Activated naive CD8-positive, alpha-beta T cell treated with anti-CD3 and anti-CD28 coated beads, Interleukin-2, amount 50 U/mL, for 24 hours (primary cell): ENCODE measurements at regions not wholly inside any gene's neighbourhood (a gene's known extent, or its start where the extent isn't known, plus 50 kb on each side); places are given as distances from the start of the nearest gene placed in this dataset.
"Not testable (repeated sequence)": the region's sequence is repeated elsewhere in the genome, so short reads cannot be mapped to it uniquely, and the experiment has no call there.

Experiments
- ATAC-seq: fragments of 150-1000 bp; cut with Tn5 transposase; one replicate; pipeline ENCODE4 v1.10.0; 2021
- DNase-seq: peaks from one replicate; pipeline ENCODE4 v3.0.0; 2021
- H3K27ac Mint-ChIP-seq: one replicate; pipeline ENCODE4 v1.8.0; 2021; ENCODE audit warnings: mild to moderate bottlenecking, mixed read lengths
- H3K27me3 Mint-ChIP-seq: one replicate; pipeline ENCODE4 v1.8.0; 2021; ENCODE audit warnings: mixed read lengths
- H3K36me3 Mint-ChIP-seq: one replicate; pipeline ENCODE4 v1.8.0; 2021; ENCODE audit warnings: low read depth, mixed read lengths
- H3K4me1 Mint-ChIP-seq: one replicate; pipeline ENCODE4 v1.8.0; 2021; ENCODE audit warnings: mixed read lengths
- H3K4me3 Mint-ChIP-seq: one replicate; pipeline ENCODE4 v1.8.0; 2021; ENCODE audit warnings: mild to moderate bottlenecking, moderate library complexity, mixed read lengths
- H3K9me3 Mint-ChIP-seq: one replicate; pipeline ENCODE4 v1.8.0; 2021; ENCODE audit warnings: mixed read lengths

GRCh38 chr5:23763170-23763569 lies 255.8 kb downstream of the PRDM9 start:
- no peaks in the 10 kb centered on the region for H3K27me3 Mint-ChIP-seq
- ATAC-seq (no peak), DNase-seq (no peak)
- H3K36me3 Mint-ChIP-seq = no peaks in the 10 kb centered on the region
- no peak overlapping the region for H3K27ac Mint-ChIP-seq
- H3K9me3 Mint-ChIP-seq = peaks cover 8% of the 10 kb centered on the region
- no peak overlapping the region for H3K4me3 Mint-ChIP-seq
- H3K4me1 Mint-ChIP-seq = no peaks in the 10 kb centered on the region

GRCh38 chr5:23776684-23777083 lies 269.3 kb downstream of the PRDM9 start:
- DNase-seq = no peak
- no peaks in the 10 kb centered on the region for H3K27me3 Mint-ChIP-seq
- no peak overlapping the region for H3K27ac Mint-ChIP-seq
- H3K36me3 Mint-ChIP-seq = no peaks in the 10 kb centered on the region
- no peak overlapping the region for H3K4me3 Mint-ChIP-seq
- no peaks in the 10 kb centered on the region for H3K4me1 Mint-ChIP-seq
- no peak for ATAC-seq
- H3K9me3 Mint-ChIP-seq = peaks cover 21% of the 10 kb centered on the region

GRCh38 chr5:23800307-23800706 lies 292.9 kb downstream of the PRDM9 start:
- DNase-seq, ATAC-seq, H3K4me1 Mint-ChIP-seq, H3K4me3 Mint-ChIP-seq, H3K36me3 Mint-ChIP-seq, H3K27me3 Mint-ChIP-seq, H3K27ac Mint-ChIP-seq: not testable (repeated sequence)
- peaks cover 27% of the 10 kb centered on the region for H3K9me3 Mint-ChIP-seq

GRCh38 chr5:23820765-23821471 lies 313.5 kb downstream of the PRDM9 start:
- H3K4me1 Mint-ChIP-seq = no peaks in the 10 kb centered on the region
- H3K27ac Mint-ChIP-seq = no peak overlapping the region
- DNase-seq = no peak
- no peak overlapping the region for H3K4me3 Mint-ChIP-seq
- no peaks in the 10 kb centered on the region for H3K27me3 Mint-ChIP-seq
- ATAC-seq = no peak
- no peaks in the 10 kb centered on the region for H3K36me3 Mint-ChIP-seq
- H3K9me3 Mint-ChIP-seq = peaks cover 6% of the 10 kb centered on the region

- H3K4me1 Mint-ChIP-seq = no peaks in the 10 kb centered on the region
- H3K27ac Mint-ChIP-seq = no peak overlapping the region
- H3K9me3 Mint-ChIP-seq = peaks cover 16% of the 10 kb centered on the region
- no peaks in the 10 kb centered on the region for H3K27me3 Mint-ChIP-seq
- ATAC-seq (no peak), DNase-seq (no peak)
- no peaks in the 10 kb centered on the region for H3K36me3 Mint-ChIP-seq
- no peak overlapping the region for H3K4me3 Mint-ChIP-seq
Measured at GRCh38 chr5:23823521-23823920, 316.1 kb downstream of the PRDM9 start.

GRCh38 chr5:23825196-23825595 lies 317.8 kb downstream of the PRDM9 start:
- Mint-ChIP-seq H3K4me1 (no peaks in the 10 kb centered on the region), H3K4me3 (no peak overlapping the region), H3K27me3 (no peaks in the 10 kb centered on the region), H3K27ac (no peak overlapping the region), H3K9me3 (peaks cover 16% of the 10 kb centered on the region), H3K36me3 (no peaks in the 10 kb centered on the region)
- ATAC-seq (no peak), DNase-seq (no peak)

- Mint-ChIP-seq H3K36me3 (no peaks in the 10 kb centered on the region), H3K27me3 (no peaks in the 10 kb centered on the region), H3K9me3 (peaks cover 23% of the 10 kb centered on the region), H3K4me1 (no peaks in the 10 kb centered on the region), H3K27ac (no peak overlapping the region), H3K4me3 (no peak overlapping the region)
- DNase-seq (no peak), ATAC-seq (no peak)
Measured at GRCh38 chr5:23840083-23840482, 332.7 kb downstream of the PRDM9 start.

GRCh38 chr5:23864786-23865185 lies 357.4 kb downstream of the PRDM9 start:
- Mint-ChIP-seq H3K27me3 (no peaks in the 10 kb centered on the region), H3K9me3 (peaks cover 11% of the 10 kb centered on the region), H3K36me3 (no peaks in the 10 kb centered on the region), H3K4me1 (no peaks in the 10 kb centered on the region), H3K27ac (no peak overlapping the region), H3K4me3 (no peak overlapping the region)
- no peak for DNase-seq
- no peak for ATAC-seq

- H3K4me1 Mint-ChIP-seq = no peaks in the 10 kb centered on the region
Measured at GRCh38 chr5:23877847-23878246, 370.4 kb downstream of the PRDM9 start.

GRCh38 chr5:23884405-23885031 lies 377.1 kb downstream of the PRDM9 start:
- ATAC-seq = no peak
- Mint-ChIP-seq H3K4me1 (no peaks in the 10 kb centered on the region), H3K9me3 (no peaks in the 10 kb centered on the region), H3K4me3 (no peak overlapping the region), H3K27ac (no peak overlapping the region), H3K36me3 (no peaks in the 10 kb centered on the region), H3K27me3 (no peaks in the 10 kb centered on the region)
- no peak for DNase-seq

More at GRCh38 chr5:23877847-23878246, 370.4 kb downstream of the PRDM9 start:
- Mint-ChIP-seq H3K9me3 (no peaks in the 10 kb centered on the region), H3K27me3 (no peaks in the 10 kb centered on the region), H3K36me3 (no peaks in the 10 kb centered on the region), H3K27ac (no peak overlapping the region), H3K4me3 (no peak overlapping the region)
- DNase-seq (no peak), ATAC-seq (no peak)

- peaks cover 11% of the 10 kb centered on the region for H3K9me3 Mint-ChIP-seq
- H3K36me3 Mint-ChIP-seq = peaks cover 2% of the 10 kb centered on the region
- DNase-seq (no peak), ATAC-seq (no peak)
- no peaks in the 10 kb centered on the region for H3K27me3 Mint-ChIP-seq
- no peaks in the 10 kb centered on the region for H3K4me1 Mint-ChIP-seq
- H3K4me3 Mint-ChIP-seq = no peak overlapping the region
- no peak overlapping the region for H3K27ac Mint-ChIP-seq
Measured at GRCh38 chr5:23893561-23893960, 386.2 kb downstream of the PRDM9 start.

GRCh38 chr5:23895614-23896013 lies 388.2 kb downstream of the PRDM9 start:
- DNase-seq = no peak
- no peaks in the 10 kb centered on the region for H3K27me3 Mint-ChIP-seq
- ATAC-seq = no peak
- peaks cover 11% of the 10 kb centered on the region for H3K9me3 Mint-ChIP-seq
- no peak overlapping the region for H3K27ac Mint-ChIP-seq
- H3K4me1 Mint-ChIP-seq = no peaks in the 10 kb centered on the region
- no peak overlapping the region for H3K4me3 Mint-ChIP-seq
- peaks cover 2% of the 10 kb centered on the region for H3K36me3 Mint-ChIP-seq

- H3K27ac Mint-ChIP-seq = no peak overlapping the region
- DNase-seq (no peak), ATAC-seq (no peak)
- no peaks in the 10 kb centered on the region for H3K4me1 Mint-ChIP-seq
- no peak overlapping the region for H3K4me3 Mint-ChIP-seq
- no peaks in the 10 kb centered on the region for H3K36me3 Mint-ChIP-seq
- peaks cover 17% of the 10 kb centered on the region for H3K9me3 Mint-ChIP-seq
- H3K27me3 Mint-ChIP-seq = no peaks in the 10 kb centered on the region
Measured at GRCh38 chr5:23930985-23931384, 423.6 kb downstream of the PRDM9 start.

GRCh38 chr5:23951261-23951928 lies 444.0 kb downstream of the PRDM9 start:
- DNase-seq, H3K27me3 Mint-ChIP-seq, H3K4me1 Mint-ChIP-seq, H3K27ac Mint-ChIP-seq, H3K4me3 Mint-ChIP-seq, ATAC-seq, H3K36me3 Mint-ChIP-seq: not testable (repeated sequence)
- H3K9me3 Mint-ChIP-seq = peaks cover 31% of the 10 kb centered on the region

- H3K27ac Mint-ChIP-seq = no peak overlapping the region
Measured at GRCh38 chr5:23963449-23963848, 456.0 kb downstream of the PRDM9 start.

More at GRCh38 chr5:23963449-23963848, 456.0 kb downstream of the PRDM9 start:
- H3K4me3 Mint-ChIP-seq = no peak overlapping the region
- no peaks in the 10 kb centered on the region for H3K4me1 Mint-ChIP-seq
- no peaks in the 10 kb centered on the region for H3K27me3 Mint-ChIP-seq
- no peak for DNase-seq
- no peak for ATAC-seq
- peaks cover 30% of the 10 kb centered on the region for H3K9me3 Mint-ChIP-seq
- H3K36me3 Mint-ChIP-seq = no peaks in the 10 kb centered on the region
